MM.1S (cell line): ENCODE measurements at regions not wholly inside any gene's neighbourhood (a gene's known extent, or its start where the extent isn't known, plus 50 kb on each side); places are given as distances from the start of the nearest gene placed in this dataset.

Experiments used
- CTCF ChIP-seq: fragments of 300-600 bp; sonication (generic); IDR thresholded peaks from 2 replicates; pipeline ENCODE4 v1.5.1; 2016; ENCODE audit warnings: antibody characterized with exemption, low read length, mixed read lengths
- EZH2 ChIP-seq: fragments of 300-600 bp; sonication (generic); optimal IDR thresholded peaks from 2 replicates; pipeline ENCODE3; 2017; ENCODE audit warnings: low read depth, mild to moderate bottlenecking, antibody characterized with exemption, low read length, mixed read lengths

GRCh38 chr12:14283489-14284144 is 81.9 kb upstream of the ATF7IP start:
- TF ChIP-seq EZH2 (no peak), CTCF (no peak)
